H1 (cell line): ENCODE measurements at regions not wholly inside any gene's neighbourhood (a gene's known extent, or its start where the extent isn't known, plus 50 kb on each side); places are given as distances from the start of the nearest gene placed in this dataset.

Experiments
- CREB1 ChIP-seq: IDR thresholded peaks from 2 replicates; pipeline ENCODE4 v1.6.1; 2012; ENCODE audit warnings: inconsistent platforms
- EZH2 ChIP-seq: fragments of 200-600 bp; sonication (generic); IDR thresholded peaks from 2 replicates; pipeline ENCODE4 v1.7.1; 2012; ENCODE audit warnings: low read depth, mild to moderate bottlenecking, moderate library complexity, low read length, inconsistent platforms; ENCODE audit not compliant: severe bottlenecking
- POLR2A ChIP-seq, 2 experiments: IDR thresholded peaks; 1 replicate in 1 of 2; 2 replicates in 1 of 2; pipeline ENCODE4 v1.6.1; 2011; ENCODE audit warnings: low read depth in 2 of 2, low read length in 2 of 2, mild to moderate bottlenecking in 2 of 2; ENCODE audit errors: control extremely low read depth in 1 of 2
- YY1 ChIP-seq: IDR thresholded peaks from 2 replicates; pipeline ENCODE4 v1.6.1; 2011; ENCODE audit warnings: low read depth, mild to moderate bottlenecking, low read length
- TF ChIP-seq, protein P1 (sequence below), 3 experiments: IDR thresholded peaks; 1 replicate in 2 of 3; 2 replicates in 1 of 3; pipeline versions ENCODE4 v1.5.1 to v1.6.1; 2011; ENCODE audit warnings: low read length in 3 of 3, mild to moderate bottlenecking in 3 of 3, inconsistent platforms in 2 of 3, low read depth in 1 of 3, moderate library complexity in 1 of 3; ENCODE audit not compliant: insufficient read depth in 1 of 3; ENCODE audit errors: control extremely low read depth in 1 of 3

DNA sequence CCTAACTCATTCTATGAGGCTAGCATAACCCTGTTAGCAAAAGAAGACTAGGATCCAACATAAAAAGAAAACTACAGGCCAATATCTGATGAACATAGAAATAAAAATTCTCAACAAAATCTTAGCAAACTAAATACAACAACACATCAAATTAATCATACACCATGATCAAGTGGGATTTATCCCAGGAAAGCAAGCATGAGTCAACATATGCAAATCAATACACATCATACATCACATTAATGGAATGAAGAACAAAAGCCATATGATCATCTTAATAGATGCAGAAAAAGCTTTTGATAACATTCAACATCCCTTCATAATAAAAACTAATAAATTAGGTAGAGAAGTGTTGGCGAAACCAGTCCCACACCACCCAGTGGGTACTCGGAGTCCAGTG is 136.1 kb upstream of the MME start:
- no peak for TF ChIP-seq POLR2A (IDR thresholded peaks at IDR 0.05; ENCODE audit: control extremely low read depth in 1 of 2, low read depth in 2 of 2, low read length in 2 of 2)
- TF ChIP-seq YY1 = no peak
- TF ChIP-seq CREB1 = no peak
- TF ChIP-seq EZH2 = no peak
- TF ChIP-seq, protein P1, sequence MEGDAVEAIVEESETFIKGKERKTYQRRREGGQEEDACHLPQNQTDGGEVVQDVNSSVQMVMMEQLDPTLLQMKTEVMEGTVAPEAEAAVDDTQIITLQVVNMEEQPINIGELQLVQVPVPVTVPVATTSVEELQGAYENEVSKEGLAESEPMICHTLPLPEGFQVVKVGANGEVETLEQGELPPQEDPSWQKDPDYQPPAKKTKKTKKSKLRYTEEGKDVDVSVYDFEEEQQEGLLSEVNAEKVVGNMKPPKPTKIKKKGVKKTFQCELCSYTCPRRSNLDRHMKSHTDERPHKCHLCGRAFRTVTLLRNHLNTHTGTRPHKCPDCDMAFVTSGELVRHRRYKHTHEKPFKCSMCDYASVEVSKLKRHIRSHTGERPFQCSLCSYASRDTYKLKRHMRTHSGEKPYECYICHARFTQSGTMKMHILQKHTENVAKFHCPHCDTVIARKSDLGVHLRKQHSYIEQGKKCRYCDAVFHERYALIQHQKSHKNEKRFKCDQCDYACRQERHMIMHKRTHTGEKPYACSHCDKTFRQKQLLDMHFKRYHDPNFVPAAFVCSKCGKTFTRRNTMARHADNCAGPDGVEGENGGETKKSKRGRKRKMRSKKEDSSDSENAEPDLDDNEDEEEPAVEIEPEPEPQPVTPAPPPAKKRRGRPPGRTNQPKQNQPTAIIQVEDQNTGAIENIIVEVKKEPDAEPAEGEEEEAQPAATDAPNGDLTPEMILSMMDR (IDR thresholded peaks at IDR 0.05; ENCODE audit: control extremely low read depth in 1 of 3, insufficient read depth in 1 of 3, low read depth in 1 of 3, low read length in 3 of 3) = no peak
